ENCODE measurements at regions not wholly inside any gene's neighbourhood (a gene's known extent, or its start where the extent isn't known, plus 50 kb on each side); places are given as distances from the start of the nearest gene placed in this dataset.

DNA sequence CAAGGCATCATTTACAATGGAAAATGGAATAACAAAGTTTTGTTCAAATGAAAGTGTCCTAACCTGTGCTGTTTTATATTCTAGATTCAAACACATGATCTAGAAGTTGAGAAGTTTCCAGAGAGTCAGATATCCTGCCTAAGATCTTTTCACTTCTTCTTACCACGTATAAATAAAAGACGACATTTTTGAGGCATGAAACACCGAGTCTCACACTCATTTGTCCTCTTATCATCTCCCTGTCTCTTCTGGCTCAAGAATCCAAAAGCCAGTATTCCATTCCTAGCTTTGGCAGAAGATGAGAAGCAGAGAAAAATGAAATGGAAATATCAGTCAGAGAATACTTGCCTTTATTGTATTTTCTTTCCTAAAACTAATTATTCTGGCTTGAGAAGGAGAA is 738.6 kb upstream of the NR2F2 start:
- DNase-seq: no peak

DNA sequence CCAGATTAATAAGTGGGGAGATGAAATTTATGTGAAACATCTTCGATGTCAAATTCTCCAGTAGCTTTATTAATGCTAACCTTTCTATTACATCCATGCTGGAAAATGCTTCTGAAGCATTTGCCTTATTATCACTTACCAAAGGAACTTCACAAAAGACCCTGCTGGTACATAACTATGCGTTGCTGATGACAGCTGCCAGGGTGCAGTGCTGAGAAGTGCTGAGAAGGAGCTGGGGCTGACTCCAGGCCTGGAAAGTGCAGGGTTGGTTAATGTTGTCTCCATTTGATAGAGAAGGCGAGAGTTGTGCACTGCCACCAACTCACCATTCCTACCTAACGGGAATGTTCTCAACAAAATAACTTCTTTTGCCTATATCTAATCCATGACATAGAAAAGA is 736.0 kb upstream of the NR2F2 start:
- no peak for DNase-seq

DNA sequence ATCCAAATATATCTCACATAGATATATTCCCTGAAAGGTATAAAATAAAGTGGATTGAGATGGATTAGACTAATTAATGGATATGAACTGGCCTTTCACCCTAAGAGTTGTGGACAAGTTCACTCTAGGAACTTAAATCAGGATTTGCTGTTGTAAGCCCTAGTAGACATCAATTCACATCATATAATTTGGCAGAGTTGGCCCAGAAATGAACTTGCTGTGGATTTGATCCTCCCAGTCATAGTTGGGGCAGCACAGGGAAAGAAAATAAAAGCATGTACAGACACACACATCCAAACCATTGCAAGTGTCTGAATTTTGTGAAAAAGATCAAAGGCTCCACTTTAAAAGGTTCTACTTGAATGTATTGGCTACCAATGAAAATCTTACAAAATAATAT is 734.7 kb upstream of the NR2F2 start:
- DNase-seq: no peak

DNA sequence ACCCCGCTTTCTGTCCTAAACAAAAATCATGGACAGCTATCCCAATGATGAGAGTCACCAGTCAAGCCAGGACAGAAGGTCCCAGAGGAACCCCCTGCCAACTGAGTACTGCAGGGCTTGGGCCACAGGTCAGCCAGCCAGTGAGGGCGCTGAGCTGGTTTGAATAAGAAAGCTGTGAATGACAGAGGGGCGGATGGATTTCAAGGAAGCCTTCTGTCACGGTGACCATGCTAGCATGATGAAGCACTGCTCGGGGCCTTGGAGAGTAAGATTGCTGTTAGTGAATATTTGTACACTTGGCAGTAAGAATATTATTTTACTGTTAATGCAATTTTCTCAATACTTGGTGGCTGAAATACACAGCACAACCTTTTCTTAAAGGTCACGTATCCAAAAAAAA is 734.0 kb upstream of the NR2F2 start:
- no peak for DNase-seq

DNA sequence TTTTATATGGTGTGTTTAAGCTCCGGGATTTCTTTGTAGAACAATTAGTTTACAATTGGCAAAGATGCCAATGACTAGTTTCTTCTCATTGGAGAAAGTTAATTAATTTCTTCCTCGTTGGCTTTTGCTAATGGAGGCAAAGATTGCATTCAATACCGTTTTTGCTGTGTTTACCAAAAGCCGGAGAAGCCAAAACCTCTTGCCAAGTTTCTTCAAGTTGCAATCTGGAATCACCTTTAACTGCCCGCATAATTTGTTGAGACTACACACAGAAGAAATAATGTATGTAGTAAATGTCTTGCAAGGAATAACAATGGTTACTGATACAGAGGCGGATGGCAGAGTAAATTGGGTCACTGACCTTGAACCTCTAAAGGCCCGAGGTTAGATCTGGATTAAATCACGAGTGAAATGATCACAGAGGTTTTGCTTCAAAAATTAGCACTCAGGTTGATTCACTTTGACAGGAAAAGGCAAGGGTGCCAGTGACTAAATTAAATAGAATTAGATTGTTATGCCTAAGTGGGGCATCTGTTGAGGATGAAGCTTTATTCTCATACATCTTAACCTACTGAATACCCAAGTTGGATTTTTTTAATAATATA is 732.1 kb upstream of the NR2F2 start:
- no peak for DNase-seq

DNA sequence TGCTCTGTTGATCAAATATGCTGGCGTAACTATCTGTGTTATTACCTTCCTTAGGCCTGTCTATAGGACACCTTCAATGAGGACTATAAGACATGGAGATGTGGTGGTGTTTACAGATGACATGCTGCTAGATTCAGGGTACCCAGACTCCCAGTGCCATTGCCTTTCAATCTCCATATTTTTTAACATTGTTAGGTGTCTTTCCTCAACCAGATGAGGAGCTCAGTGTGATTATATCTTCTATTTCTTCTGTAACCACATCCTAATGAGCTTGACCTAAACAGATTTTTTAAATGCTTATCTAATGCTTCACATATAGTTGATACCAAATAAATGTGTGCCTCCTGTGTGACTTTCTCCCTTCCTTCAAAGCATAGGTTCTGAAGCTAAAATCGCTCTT is 730.1 kb upstream of the NR2F2 start:
- no peak for DNase-seq

DNA sequence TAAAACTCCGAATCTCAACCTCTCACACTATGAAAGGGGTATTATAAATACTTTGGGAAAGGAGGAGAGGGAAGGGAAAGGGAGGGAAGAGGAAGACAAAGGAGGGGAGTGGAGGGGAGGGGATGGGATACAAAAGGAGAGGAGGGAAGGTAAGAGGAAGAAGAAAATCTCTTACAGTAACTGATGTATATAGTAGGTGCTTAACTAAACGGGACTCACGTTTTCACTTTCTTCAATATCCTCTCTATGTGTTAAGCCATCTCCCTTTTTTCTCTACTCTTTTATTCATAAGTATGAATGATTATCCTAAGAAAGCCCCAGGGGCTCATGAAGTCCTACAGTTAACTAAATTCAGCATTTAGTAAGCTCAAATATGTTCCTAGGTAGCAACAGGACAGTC is 729.6 kb upstream of the NR2F2 start:
- no peak for DNase-seq

DNA sequence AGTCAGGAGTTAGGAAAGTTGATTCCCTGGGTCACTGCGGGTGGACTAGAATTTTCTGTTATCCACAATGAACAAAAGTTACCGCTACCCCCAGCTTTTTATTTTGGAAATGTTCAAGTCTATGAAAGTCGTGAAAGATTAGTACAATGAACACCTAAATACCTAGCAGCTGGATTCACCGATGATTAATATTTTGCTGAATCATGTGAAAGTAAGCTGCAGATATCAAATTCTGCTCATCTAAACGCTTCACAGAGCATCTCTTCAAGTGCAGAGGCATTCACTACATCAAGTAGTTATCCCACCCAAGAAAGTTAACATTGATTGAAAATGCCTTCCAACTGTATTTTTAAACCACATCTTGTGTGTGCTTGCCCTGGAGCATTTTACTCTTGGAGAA is 729.0 kb upstream of the NR2F2 start:
- DNase-seq: no peak

DNA sequence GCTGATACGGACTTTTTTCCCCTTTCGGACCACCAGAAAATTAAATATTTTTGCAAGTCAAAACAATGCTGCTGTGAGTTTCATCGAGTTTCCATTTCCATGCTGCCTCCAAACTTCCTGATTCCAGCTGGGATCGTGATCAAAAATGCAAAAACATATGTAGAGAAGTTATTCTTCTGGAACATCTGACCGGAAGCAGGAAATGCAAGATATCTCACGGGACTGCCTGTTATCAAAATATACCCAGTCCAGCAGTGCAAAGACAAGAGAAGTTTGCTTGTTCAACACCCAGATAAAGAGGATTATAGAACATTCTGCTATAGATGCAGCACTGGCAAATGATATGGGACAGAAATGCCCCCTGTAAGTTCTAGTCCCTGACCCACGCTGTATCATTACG is 726.7 kb upstream of the NR2F2 start:
- DNase-seq: no peak

DNA sequence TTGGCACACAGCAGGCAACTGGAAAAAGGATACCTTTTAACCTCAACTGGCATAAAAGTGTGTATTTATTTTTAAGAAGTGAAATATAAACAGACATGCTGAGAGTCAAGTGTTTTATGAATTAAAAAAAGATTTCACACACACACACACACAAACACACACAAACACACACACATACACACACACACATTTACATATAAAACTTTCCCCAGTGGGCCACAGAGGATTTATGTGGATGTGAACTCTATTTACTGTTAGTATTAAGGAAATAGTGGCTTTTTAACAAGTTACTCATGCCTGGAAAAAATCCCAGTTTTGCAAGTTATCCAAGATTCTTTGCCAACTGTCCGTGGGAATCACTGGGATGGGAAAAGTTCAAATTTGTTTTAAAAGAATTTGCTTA is 725.9 kb upstream of the NR2F2 start:
- no peak for DNase-seq

DNA sequence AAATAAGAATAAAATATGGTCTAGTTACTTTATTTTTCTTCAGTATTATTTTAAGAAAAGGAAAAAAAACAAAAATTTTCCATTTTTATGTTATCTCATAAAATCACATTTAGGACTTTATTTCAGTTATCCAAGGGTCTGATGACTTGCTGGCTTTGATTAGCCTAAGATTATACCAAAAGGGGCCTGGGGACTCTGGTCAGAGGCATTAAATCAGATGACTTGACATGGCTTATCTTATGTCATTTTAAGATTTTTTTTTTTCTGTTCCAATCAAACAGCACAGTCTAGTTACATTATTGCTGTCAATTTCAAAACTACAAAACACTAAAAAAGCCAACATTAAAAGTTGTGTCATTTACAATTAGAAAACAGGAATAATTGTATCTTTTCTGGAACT is 725.4 kb upstream of the NR2F2 start:
- no peak for DNase-seq

DNA sequence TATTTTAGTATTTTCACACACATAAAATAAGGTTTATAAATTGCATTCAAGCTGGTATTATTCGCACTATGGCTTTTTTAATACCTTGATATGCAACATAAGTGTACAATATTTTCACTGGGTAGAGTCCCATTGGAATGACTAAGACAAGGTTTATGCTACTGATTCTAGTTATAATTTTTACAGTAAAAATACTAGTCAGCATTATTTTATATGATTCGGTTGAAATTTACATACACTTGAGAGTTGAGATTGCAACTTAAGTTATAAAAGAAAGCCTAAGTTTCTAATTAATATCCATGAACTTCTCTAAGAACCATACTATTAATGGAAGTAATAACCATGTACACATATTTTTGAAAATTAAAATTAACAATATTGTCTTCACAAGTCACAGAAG is 723.9 kb upstream of the NR2F2 start:
- no peak for DNase-seq

DNA sequence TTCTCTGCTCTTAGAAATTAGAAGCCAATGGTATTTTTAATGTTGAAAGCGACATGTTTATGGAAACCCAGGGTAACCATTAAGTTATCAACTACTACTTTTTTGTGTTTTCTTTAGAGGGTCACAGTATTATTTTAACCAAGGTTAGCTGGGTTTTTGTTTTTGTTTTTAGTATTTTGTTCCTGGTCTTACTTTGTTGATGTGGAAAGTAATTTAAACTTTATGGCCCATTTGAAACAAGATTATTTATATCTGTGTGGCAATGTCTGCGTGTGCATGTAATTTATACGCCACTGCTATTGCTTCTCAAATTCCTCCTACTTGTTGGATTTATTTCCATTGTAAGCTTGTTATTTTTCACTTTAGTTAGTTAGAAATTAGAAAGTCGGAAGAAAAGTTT is 722.1 kb upstream of the NR2F2 start:
- no peak for DNase-seq

DNA sequence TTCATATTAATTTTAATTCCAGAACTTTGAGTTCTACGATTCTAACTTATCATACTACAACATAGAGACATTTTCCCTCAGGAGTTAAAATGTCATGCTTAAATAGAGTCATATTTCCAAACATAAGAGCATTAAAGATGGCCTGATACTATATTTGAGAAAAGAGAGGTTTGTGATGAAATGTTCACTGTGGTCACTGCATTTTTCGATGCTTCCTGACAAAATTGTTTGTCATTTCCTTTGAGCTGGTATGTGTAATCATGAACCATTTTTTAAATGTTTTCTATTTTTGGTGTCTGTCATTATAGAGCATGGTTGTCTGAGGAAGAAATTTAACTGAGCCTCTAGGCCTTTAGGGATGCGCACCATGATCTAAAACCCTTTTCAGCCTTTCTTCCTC is 721.4 kb upstream of the NR2F2 start:
- DNase-seq: no peak

DNA sequence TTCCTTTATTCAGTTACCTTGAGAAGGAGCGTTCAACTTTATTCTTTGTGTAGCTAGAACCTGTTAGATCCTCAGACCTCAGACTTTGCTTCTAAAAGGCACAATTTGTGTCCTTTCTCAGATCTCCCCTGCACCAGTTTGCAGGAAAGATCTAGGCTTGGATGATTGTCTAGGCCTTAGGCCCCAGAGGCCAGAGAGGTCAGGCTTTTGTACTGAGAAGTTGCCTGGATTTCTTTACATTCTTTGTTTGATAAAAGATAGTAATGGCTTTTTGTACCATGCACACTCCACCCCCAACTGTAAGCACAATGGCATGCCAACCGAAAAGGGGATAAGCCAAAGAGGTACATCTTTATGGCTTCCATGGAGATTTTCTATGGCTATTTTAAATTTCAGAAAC is 719.6 kb upstream of the NR2F2 start:
- no peak for DNase-seq

DNA sequence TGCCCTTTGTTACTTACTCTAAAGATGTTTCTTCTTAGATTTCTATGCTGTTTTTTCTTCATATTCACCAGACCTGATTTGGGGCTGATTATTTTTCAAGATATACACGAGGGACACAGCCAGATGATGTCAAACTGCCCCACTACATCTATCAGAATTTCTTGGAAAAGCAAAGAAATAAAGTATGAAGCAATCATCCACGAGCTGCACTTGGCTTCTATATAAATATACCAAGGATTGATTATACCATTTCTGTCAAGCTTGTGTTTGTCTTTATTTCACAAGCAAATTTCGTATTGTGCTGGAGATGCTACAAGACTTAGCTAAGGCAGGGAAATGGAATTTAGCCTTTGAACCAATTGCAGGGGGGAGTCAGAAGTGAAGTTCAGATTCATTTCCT is 715.1 kb upstream of the NR2F2 start:
- no peak for DNase-seq

DNA sequence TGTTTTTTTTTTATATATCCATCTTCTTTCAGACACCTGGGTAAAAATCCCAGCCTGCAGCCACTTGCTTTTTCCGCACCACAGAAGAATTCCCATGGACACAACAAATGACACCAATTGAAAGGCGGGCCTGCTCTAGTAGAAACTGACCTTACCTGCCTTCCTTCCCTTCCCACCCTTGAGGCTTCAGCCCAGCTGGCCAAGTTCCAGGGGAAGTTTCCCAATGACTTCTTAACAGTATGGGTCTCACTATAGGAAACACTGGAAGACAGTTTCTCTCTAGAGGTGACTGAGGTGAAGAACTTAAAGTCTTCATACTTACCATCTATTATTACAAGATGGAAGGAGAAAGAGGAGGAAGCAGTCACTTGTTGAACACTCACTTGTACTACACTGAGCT is 714.2 kb upstream of the NR2F2 start:
- DNase-seq: no peak

DNA sequence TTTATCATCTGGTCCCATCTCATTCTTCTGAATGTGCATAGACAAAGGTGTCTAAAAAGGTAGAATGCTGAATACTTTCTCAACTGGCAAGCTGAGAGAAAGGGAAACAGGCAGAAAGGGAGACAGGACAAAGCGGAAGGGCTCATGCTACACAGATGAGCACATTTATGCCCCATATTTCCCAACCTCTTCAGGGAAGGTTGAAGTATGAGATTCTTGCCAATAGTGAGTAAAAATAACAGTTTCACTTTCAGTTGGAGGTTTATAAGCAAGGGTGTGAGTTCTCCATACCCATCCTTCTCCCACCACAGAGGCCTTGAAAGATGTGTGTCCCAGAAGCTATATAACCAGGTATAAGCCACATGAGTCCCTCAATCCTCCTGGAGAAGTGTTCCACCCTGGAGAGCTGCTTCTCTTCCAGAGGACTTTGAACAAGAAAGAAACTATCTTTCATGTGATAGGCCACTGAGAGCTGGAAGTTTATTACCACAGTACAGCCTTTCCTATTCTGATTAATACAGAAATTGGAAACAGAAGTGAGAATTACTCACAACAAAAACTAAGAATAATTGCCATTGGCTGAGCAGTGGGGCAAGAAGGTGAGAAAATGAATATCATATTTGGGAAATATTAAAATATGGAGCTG is 709.4 kb upstream of the NR2F2 start:
- DNase-seq: no peak

DNA sequence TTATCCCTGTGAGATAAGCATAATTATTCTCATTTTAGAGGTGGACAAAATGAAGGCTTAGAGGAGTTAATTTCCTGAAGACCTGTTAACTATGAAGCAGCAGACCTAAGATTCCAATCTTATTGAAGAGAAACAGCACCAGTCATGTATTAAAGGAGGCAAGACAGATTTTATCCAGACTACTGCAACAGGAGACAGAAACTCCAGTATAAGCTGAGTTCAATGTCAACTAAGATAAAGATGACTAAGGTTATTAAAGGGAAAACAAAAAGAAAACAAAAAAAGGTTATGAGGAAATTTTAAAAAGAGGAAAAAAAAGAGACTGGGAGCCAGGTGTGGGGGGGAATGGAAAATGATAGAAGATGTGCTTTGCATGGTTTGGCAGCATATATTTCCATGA is 707.7 kb upstream of the NR2F2 start:
- DNase-seq: no peak

DNA sequence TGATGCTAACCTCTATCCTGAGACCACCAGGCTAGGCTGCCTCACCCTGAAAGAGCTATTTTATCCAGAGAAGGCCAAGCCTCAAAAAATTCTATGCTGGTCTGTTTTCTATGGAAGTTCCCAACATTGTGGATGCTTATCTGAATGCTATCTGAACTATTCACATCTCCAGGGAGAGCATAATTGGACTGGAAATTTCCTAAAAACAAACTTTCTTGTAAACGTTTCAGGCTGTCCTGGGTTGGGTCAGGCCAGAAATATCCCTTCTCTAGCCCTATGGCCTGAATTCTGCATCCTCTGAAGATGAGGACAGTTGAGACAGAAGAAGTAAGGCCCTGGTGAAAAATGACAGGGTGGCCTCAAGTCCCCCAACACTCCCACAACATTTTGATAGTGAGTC is 706.4 kb upstream of the NR2F2 start:
- no peak for DNase-seq

DNA sequence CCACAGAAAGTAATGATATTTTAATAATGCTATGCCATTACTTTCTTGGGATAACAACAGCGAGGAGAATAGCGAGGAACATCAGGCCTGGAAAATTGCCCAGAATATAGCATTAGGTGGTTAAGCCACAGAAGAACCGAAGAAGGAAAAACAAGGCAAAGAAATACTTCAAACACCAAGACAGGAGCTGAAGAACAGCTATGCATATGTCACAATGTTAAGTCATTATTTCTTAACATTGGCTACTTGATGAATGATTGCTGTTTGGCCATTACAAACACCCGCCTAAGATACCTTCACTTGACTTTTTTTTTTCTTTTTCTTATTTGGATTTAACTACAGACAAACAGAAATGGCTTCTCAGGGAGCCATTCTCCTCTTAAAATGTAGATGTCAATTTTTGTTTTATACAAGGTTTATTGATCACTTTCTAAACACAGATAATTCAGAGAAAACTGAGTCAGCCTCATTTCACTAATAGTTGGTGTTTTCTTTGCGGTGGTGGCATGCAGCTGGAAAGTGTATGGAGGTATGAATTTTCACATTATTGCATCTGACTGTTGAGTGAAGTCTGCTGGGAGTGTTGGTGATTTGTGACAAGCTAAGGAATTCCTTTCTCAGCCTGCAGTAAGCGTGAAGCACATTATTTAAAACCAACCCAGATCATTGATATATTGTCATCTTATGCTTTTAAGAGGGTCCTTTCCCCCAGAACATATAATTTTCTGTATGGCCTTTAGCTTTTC is 705.7 kb upstream of the NR2F2 start:
- DNase-seq: no peak

DNA sequence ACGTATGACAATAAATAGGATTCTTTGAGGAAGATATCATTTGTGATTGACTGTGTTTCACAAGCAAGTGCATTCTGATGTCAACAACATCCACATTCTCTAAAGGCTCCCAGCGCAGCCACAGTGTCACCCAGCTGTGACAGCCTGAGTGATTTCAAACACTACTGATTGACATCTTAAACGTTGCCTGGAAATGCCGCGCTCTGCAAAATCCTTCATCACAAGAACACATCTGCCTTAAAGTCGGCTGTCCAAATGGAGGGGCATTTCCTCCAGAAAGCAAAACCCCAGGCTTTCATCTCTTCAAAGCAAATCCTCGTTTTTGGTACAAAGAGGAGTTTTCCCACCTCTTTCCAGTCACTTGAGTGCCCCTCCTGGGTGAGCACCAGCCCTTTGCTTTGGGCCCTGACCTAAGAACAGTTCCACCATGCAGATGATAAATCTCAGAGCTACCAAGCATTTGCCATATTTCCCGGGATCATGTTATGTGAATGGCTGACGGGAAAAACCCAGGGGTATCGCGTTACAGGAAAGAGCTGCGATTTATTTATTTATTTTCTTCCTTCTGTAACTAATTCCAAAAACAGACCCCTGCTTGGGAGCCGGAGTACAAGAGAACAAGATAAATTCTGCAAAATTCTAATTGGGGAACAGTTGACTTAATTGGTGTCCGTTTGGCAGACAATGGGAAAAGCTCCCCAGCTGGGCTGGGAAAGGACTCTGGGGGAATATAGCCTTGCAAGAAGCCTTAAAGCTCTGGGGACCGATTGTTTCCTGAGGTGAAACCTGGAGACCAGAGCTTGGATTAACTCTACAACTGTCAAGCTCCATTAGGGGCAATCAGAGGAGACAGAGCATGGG is 703.8 kb upstream of the NR2F2 start:
- no peak for DNase-seq

Data from amygdala (tissue), 56 donors.